H7 (cell line): ENCODE measurements at regions not wholly inside any gene's neighbourhood (a gene's known extent, or its start where the extent isn't known, plus 50 kb on each side); places are given as distances from the start of the nearest gene placed in this dataset.
A peak's percentile ranks its signal among the peaks of the same experiment; 100 is the strongest.

Experiments used
- DNase-seq: peaks from one replicate; pipeline ENCODE4 v3.0.0; 2012
- H3K27me3 ChIP-seq: 2 replicates; pipeline ENCODE4 v1.6.0; 2011; ENCODE audit warnings: mild to moderate bottlenecking, low read length; ENCODE audit not compliant: control insufficient read depth, insufficient read depth
- H3K36me3 ChIP-seq: replicated peaks from 2 replicates; pipeline ENCODE4 v1.5.1; 2011; ENCODE audit warnings: low read length; ENCODE audit not compliant: control insufficient read depth, insufficient read depth
- H3K4me3 ChIP-seq: 2 replicates; pipeline ENCODE4 v1.5.1; 2011; ENCODE audit warnings: low read depth, mild to moderate bottlenecking, control low read depth, low read length, moderate library complexity; ENCODE audit not compliant: insufficient read depth

GRCh38 chr16:86195863-86196630 lies 297.1 kb downstream of the IRF8 start:
- peak; percentile 81 for DNase-seq

GRCh38 chr16:86196687-86197391 lies 297.9 kb downstream of the IRF8 start:
- DNase-seq, result no peak
- Histone ChIP-seq H3K27me3 (no peaks in the 10 kb centered on the region), H3K36me3 (no peaks in the 10 kb centered on the region), H3K4me3 (no peak overlapping the region)

More at GRCh38 chr16:86195863-86196630, 297.1 kb downstream of the IRF8 start:
- Histone ChIP-seq H3K4me3 (no peak overlapping the region), H3K27me3 (no peaks in the 10 kb centered on the region), H3K36me3 (no peaks in the 10 kb centered on the region)

DNA sequence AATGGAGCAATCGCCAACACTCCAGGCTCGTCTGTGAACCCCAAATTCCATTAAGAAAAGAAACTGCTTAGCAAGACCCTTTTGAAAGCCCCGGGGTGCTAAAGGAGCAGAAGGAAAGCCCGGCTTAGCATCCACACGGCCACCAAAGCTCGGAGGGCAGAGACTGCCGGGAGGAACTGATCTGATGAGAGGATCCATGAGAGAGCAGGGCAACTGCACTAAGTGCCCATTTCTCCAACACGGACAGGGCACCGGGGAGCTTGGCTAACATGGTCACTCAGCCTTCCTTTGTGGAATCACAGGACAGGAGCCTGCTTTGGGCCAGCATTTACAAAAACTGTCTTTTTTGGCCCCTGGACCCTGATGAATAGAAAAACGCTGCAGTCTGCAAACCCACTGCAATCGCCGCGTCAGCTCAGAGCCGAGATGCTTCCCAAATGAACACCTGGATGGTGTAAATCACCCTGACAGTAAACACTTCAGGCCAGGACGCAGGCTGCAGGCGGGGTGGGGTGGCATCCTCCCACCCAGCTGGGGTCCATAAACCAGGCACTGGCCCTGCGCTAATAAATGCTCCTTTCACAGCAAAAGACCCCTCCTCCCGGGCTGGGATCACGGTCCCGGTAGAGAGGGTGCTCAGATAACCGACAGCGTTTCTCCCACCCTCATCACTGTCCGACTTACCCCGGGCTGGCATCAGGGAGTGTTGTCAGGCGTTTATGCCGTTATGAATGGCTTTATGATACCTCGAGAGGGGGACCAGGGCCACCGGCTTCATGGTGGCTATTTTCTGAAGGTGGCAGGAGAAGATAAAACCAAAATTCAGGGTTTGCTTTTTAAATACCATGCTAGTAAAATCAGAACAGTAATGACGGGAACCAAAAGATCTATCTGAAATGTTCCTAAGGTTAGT lies 299.5 kb downstream of the IRF8 start:
- no peak for DNase-seq

GRCh38 chr16:86199182-86199581 lies 300.2 kb downstream of the IRF8 start:
- no peaks in the 10 kb centered on the region for H3K36me3 ChIP-seq
- H3K4me3 ChIP-seq, result no peak overlapping the region
- no peak for DNase-seq
- no peaks in the 10 kb centered on the region for H3K27me3 ChIP-seq

More for the DNA sequence above, 299.5 kb downstream of the IRF8 start:
- no peak overlapping the region for H3K4me3 ChIP-seq
- no peaks in the 10 kb centered on the region for H3K27me3 ChIP-seq
- no peaks in the 10 kb centered on the region for H3K36me3 ChIP-seq

DNA sequence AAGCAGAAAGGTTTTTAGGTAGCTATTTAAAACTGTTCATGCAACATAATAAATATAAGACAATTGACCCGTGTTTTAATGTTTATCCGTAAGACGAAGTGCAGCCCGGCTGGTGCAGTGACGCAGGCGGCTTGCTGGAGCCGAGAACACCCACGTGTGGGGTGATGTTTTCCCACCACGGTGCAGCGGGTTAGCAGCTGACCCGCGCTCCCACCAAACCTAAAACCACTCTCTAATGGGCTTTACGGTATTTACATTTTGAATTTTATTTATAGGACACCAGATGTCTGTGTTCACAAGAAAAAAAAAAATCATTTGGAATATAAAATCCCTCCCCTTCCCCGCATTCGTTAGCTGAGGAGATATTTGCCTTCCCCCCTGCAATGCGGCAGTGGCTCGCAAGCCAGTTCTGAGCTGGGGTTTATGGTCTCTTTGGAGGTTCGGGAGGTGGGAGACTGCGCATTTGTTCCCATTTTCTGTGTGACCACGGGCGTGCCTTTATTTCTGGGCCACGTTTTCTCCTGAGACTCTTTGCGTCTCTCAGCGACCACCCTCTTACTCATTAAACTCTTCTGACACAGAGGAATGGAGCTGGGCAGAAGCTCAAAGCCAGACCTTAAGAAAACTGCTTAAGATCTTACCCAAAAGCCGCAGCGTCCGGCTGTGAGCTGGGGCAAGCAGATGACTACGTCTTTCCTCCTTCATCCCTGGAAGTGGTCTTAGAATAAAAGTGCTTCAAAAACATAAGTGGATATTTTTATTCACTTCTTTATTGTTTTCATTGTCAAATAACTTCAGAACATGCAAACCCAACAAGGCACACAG lies 301.1 kb downstream of the IRF8 start:
- Histone ChIP-seq H3K27me3 (no peaks in the 10 kb centered on the region), H3K36me3 (no peaks in the 10 kb centered on the region), H3K4me3 (no peak overlapping the region)
- no peak for DNase-seq

GRCh38 chr16:86200722-86201121 lies 301.8 kb downstream of the IRF8 start:
- H3K4me3 ChIP-seq, result no peak overlapping the region
- no peaks in the 10 kb centered on the region for H3K36me3 ChIP-seq
- no peaks in the 10 kb centered on the region for H3K27me3 ChIP-seq
- no peak for DNase-seq

DNA sequence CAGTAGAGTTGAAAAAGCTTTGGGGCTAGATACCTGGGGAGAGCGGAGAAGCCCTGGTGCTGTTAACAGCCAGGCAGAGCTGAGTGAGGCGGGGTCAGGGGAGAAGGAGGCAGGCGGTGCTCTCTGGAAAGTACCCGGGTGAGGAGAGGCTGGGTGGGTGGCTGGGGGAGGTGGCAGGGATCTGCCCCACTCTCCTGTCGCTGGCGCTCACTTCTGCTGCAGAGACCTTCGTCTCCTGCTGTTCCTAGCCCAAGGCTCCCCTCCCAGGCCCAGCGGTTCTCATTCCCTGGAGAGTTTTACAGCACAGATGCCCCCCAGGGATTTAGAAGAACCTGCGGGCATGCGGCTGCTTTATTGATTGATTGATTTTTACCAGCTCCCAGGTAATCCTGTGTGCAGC lies 302.8 kb downstream of the IRF8 start:
- no peaks in the 10 kb centered on the region for H3K27me3 ChIP-seq

DNA sequence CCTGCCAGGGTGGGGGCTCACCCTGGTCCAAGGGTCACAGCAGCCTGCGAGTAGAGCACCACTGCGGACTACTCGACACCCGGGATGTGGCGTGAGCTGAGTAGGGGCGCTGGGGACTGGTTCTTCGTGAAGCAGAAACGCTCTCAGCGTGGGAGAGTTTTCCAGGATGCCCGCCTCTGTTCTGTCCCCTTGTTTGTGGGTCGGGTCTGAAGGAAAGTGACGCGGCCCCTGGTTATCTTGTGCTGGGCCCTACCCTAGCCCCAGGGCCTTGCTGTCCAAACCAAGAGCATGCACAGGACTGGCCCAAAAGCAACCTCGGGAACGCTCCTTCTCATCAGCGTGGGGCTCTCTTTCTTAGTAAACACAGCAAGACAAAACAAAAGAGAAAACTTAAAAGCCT lies 303.3 kb downstream of the IRF8 start:
- no peak for DNase-seq
- no peak overlapping the region for H3K4me3 ChIP-seq
- no peaks in the 10 kb centered on the region for H3K27me3 ChIP-seq
- H3K36me3 ChIP-seq, result no peaks in the 10 kb centered on the region

More for the DNA sequence above, 302.8 kb downstream of the IRF8 start:
- no peaks in the 10 kb centered on the region for H3K36me3 ChIP-seq
- no peak overlapping the region for H3K4me3 ChIP-seq
- DNase-seq, result peak; percentile 71

DNA sequence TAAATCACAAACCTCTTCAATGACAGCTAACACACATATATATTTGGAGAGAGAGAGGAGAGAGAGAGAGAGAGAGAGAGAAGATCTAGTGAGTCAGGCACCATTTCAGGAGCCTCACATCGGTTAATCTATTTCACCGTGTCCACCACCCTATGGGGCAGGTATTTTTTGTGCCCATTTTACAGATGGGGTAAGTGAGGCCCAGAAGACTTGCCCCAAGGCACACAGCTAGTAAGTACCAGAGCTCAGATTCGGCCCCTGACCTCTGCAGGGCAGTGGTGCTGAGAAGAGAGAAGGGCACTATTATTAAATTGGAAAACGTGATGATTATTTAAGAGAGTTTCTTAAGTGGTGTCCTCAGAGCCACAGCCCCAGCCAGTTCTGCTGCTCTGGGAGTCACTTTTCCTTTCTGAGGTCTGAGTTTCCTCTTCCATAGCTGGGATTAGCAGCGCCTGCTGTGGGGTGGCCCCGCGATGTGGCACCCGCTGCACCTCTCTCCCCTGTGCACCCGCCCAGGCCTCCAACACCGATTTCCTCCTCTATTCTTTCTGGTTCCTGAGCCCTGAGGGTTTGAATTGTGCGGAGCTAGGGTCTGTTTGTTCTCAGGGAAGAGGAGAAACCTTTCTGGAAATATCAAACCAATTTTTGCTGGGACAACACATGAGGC lies 303.9 kb downstream of the IRF8 start:
- Histone ChIP-seq H3K36me3 (no peaks in the 10 kb centered on the region), H3K27me3 (no peaks in the 10 kb centered on the region), H3K4me3 (no peak overlapping the region)
- no peak for DNase-seq

DNA sequence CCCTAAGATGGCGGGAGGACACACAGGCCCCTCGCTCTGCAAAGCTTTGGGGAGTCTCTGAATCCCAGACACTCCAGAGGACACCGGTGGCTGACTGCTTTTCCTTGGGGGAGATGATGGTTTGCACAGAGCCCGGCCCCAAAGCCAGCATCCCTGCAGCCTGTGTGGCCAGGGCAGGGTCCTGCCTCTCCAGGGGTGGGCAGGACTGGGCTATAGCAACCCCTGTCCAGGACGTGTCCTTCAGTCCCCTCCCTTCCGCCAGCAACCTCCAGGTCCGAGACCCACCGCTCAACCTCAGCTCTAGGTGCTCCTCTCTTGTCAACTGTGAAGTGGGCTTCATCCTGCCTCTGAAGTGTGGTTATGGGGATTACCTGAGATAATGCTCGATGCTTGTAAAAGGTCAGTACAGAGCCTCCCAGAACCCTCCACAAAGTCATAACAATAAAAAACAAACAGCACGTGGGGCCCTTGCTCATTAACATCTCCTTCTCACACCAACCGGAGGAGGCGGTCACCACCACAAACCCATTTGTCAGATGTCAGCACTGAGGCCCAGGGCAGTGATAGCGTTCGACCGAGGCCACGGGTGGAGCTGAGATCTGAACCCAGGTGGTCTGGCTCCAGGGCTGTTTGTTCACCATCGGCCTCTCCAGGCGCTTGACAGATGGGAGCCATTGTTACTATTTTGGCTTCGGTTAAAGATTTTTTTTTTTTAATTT lies 304.8 kb downstream of the IRF8 start:
- Histone ChIP-seq H3K4me3 (no peak overlapping the region), H3K27me3 (no peaks in the 10 kb centered on the region), H3K36me3 (no peaks in the 10 kb centered on the region)
- DNase-seq, result no peak

GRCh38 chr16:86205521-86206245 lies 304.6 kb upstream of the FOXF1 start:
- Histone ChIP-seq H3K4me3 (no peak overlapping the region), H3K27me3 (no peaks in the 10 kb centered on the region), H3K36me3 (no peaks in the 10 kb centered on the region)
- DNase-seq, result no peak

DNA sequence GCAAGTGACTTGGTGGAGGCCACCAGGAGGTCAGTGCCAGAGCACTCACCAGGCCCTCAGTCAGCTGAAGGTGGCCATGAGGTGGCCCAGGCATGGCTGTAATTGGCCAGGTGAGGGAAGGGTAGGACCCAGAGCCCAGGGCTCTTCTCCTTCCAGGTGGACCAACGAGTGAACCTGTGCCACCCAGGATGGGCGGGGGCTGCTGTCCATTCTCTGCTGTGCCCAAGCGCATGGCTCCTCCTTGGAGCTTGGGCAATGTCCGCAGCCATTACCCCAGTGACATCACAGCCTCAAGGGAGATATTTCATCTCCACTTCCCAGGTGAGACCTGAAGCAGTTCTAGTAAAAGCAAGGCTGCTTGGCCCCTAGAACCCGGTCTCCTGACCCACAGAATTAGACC lies 303.0 kb upstream of the FOXF1 start:
- Histone ChIP-seq H3K4me3 (no peak overlapping the region), H3K36me3 (no peaks in the 10 kb centered on the region), H3K27me3 (no peaks in the 10 kb centered on the region)
- no peak for DNase-seq
